Esophagus squamous epithelium (tissue), 5 donors: ENCODE measurements at regions not wholly inside any gene's neighbourhood (a gene's known extent, or its start where the extent isn't known, plus 50 kb on each side); places are given as distances from the start of the nearest gene placed in this dataset.

Source experiments
- DNase-seq: peaks from one replicate; lab custom pipeline; 2025; lab: John Stamatoyannopoulos, UW
- H3K27ac ChIP-seq, 4 donors: fragments of 200-600 bp; sonication (generic); one replicate each; pipeline ENCODE4 v1.5.1; 2016 to 2019; ENCODE audit warnings: mild to moderate bottlenecking in 1 of 4
- H3K27me3 ChIP-seq, 4 donors: fragments of 200-600 bp; sonication (generic); 1 replicate in 3 of 4; 2 replicates in 1 of 4; pipeline versions ENCODE4 v1.5.1 to v1.6.0; 2017 to 2021; ENCODE audit warnings: antibody characterized with exemption in 1 of 4
- H3K36me3 ChIP-seq, 3 donors: fragments of 200-600 bp; sonication (generic); one replicate each; pipeline ENCODE4 v1.5.1; 2016 to 2019
- H3K4me1 ChIP-seq, 3 donors: fragments of 200-600 bp; sonication (generic); one replicate each; pipeline ENCODE4 v1.5.1; 2017 to 2019
- H3K4me3 ChIP-seq, 4 donors: fragments of 200-600 bp; sonication (generic); 1 replicate in 3 of 4; 2 replicates in 1 of 4; pipeline ENCODE4 v1.5.1; 2016 to 2019; ENCODE audit warnings: mild to moderate bottlenecking in 2 of 4, moderate library complexity in 1 of 4
- H3K9me3 ChIP-seq, 3 donors: fragments of 200-600 bp; sonication (generic); one replicate each; pipeline ENCODE4 v1.5.1; 2016 to 2019
- POLR2A ChIP-seq, 4 donors: fragments of 450-650 bp; IDR thresholded peaks; one replicate each; pipeline ENCODE4 v1.6.1; 2017; ENCODE audit warnings: antibody characterized with exemption in 4 of 4, mild to moderate bottlenecking in 4 of 4, moderate library complexity in 3 of 4
- WGBS, 2 donors: methylation state at CpG; one replicate each; pipeline ENCODE4 v1.1.5; 2018; 5-methylcytosine and 5-hydroxymethylcytosine counted together
- intact Hi-C: fragments of 100-400 bp; cut with DNase I; formaldehyde crosslinking; loops from one replicate; pipeline ENCODE4 v1.15.0; 2022
- TF ChIP-seq, protein P1 (sequence below), 6 experiments: fragments of 450-650 bp in 4 of 6; fragments of 200-600 bp in 2 of 6; sonication (generic) in 2 of 6; IDR thresholded peaks; one replicate each; pipeline ENCODE4 v1.5.1; 2016 to 2019; ENCODE audit warnings: antibody characterized with exemption in 6 of 6, mild to moderate bottlenecking in 4 of 6, moderate library complexity in 4 of 6
- donor health status: DM: yes; HTN: yes; CAD: no.

DNA sequence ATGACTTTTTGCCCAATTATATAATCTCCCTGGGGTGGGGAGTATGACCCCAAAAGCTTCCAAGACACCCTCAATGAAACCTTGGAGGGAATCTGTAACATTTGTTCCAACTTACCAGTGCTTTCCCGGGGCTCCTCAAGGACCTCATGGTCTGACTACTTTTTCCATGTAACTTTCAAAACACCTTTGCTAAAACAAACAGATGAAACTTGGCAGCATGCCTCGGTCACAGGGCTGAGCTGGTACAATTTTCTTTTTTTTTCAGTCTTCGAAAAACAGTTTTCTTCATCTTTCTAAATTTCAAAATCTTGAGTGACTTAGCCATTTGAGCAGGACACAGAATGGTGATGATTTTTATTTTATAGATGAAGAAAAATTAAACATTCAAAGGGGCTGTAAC is 241.2 kb downstream of the BMP7 start:
- Histone ChIP-seq H3K27ac (no peak overlapping the region), H3K9me3 (no peaks in the 10 kb centered on the region), H3K4me1 (no peaks in the 10 kb centered on the region), H3K27me3 (peaks cover 0 to 35% (median 0%) of the 10 kb centered on the region in 4 donors), H3K4me3 (no peak overlapping the region), H3K36me3 (no peaks in the 10 kb centered on the region)
- DNase-seq = no peak
- 29 to 34% methylated on average over 3 of the region's 3 CpGs for WGBS, 2 donors
- intact Hi-C loops = no loop called here
- TF ChIP-seq, protein P1, sequence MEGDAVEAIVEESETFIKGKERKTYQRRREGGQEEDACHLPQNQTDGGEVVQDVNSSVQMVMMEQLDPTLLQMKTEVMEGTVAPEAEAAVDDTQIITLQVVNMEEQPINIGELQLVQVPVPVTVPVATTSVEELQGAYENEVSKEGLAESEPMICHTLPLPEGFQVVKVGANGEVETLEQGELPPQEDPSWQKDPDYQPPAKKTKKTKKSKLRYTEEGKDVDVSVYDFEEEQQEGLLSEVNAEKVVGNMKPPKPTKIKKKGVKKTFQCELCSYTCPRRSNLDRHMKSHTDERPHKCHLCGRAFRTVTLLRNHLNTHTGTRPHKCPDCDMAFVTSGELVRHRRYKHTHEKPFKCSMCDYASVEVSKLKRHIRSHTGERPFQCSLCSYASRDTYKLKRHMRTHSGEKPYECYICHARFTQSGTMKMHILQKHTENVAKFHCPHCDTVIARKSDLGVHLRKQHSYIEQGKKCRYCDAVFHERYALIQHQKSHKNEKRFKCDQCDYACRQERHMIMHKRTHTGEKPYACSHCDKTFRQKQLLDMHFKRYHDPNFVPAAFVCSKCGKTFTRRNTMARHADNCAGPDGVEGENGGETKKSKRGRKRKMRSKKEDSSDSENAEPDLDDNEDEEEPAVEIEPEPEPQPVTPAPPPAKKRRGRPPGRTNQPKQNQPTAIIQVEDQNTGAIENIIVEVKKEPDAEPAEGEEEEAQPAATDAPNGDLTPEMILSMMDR (IDR thresholded peaks at IDR 0.05) = no peak
- TF ChIP-seq POLR2A (IDR thresholded peaks at IDR 0.05) = no peak

DNA sequence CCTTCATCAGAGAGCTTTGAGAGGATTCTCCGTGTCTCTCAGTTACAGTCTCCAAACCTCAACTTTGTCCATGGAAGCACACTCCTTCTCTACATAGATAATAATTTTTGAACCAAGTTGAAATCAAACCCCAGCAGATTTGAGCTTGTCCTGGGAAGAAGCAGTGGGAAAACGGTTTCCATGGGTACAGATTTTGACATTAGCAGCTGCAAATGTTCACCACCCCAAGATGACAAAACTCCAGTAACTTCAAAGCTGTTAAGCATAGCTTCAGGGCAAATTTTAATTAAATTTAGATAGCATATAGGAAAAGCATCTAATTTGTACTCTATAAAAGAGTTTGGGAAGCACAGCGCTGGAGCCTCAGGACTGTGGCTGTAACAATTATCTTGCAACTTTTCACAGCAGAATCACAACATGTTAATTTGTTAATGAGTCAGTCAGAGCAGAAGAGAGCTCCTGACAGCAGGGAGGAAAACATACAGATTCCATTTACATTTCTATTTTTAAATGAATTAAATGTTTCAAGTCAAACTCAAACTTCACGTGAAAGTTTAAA is 240.7 kb downstream of the BMP7 start:
- Histone ChIP-seq H3K4me3 (no peak overlapping the region), H3K36me3 (no peaks in the 10 kb centered on the region), H3K4me1 (no peaks in the 10 kb centered on the region), H3K27me3 (peaks cover 0 to 30% (median 0%) of the 10 kb centered on the region in 4 donors), H3K9me3 (no peaks in the 10 kb centered on the region), H3K27ac (no peak overlapping the region)
- WGBS, 2 donors = 32 to 48% methylated on average over 4 of the region's 4 CpGs
- intact Hi-C loops = no loop called here
- TF ChIP-seq POLR2A (IDR thresholded peaks at IDR 0.05) = no peak
- TF ChIP-seq, protein P1 (IDR thresholded peaks at IDR 0.05) = no peak
- no peak for DNase-seq

DNA sequence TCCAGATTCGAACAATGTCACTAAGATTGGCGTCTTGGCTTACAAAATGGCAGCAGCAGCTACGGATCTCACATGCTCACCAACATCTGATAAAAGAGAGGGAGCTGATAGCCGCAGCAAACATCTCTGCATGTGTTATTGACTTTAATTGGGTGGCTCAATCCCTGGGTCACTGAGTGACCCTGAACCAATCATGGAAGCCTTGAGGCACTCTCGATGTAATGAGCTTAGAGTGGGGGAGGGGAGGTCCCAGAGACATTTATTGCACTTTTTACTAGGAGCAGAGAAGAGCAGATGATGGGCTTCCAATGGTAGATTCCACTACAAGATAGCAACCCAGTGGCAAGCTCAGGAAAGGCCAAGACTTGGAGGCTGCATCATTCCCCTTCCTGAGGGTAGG is 238.7 kb downstream of the BMP7 start:
- H3K27ac ChIP-seq = no peak overlapping the region
- no peak for TF ChIP-seq POLR2A (IDR thresholded peaks at IDR 0.05)
- TF ChIP-seq, protein P1 (IDR thresholded peaks at IDR 0.05) = no peak
- WGBS, 2 donors = 83 to 87% methylated on average over 5 of the region's 5 CpGs
- no peaks in the 10 kb centered on the region for H3K36me3 ChIP-seq
- H3K4me1 ChIP-seq = peaks cover 0 to 6% (median 0%) of the 10 kb centered on the region in 3 donors
- H3K4me3 ChIP-seq = no peak overlapping the region
- peaks cover 0 to 10% (median 0%) of the 10 kb centered on the region in 4 donors for H3K27me3 ChIP-seq
- no peaks in the 10 kb centered on the region for H3K9me3 ChIP-seq
- no peak for DNase-seq
- intact Hi-C loops = no loop called here

DNA sequence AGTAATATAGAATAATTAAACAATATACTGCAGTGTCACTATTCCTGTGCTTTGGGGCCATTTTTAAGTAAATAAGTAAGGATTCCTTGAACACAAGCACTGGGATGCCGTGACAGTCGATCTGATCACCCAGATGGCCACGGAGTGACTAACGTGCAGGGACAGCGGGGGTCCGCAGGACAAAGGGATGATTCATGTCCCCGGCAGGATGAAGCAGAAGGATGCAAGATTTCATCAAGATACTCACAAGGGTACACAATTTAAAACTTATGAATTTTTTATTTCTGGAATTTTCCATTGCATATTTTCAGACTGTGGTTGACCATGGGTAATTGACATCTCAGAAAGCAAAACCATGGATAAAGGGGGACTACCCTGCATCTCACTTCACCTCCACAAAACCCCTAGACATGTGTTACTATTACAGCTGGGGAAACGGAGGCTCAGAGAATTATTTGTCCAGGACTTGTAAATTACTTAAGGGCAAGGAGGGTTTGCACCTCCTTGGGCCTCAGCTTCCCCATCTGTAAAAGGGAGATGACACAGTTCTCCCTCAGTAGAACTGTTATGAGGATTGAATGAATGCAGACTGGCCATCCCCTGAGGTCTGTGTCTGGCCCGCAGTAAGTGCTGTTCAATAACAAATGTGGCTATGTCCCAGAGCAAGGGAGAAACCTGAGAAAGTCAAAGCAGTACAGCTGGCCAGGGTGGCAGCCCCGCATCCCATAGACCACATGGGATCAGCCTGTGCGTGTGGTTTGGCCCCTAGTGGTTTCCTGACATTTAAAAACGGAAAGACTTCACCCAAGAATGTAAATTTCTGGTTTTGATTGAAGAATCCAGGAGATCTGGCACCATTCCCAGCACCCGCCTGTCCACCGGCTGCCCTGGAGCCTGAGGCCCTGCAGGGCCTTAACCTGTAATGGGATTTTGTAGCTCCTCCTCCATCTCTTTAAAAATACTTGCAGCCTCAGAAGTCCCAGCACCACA is 235.5 kb downstream of the BMP7 start:
- TF ChIP-seq, protein P1 (IDR thresholded peaks at IDR 0.05) = no peak
- Histone ChIP-seq H3K4me3 (no peak overlapping the region), H3K27ac (no peak overlapping the region), H3K27me3 (peaks cover 0 to 30% (median 0%) of the 10 kb centered on the region in 4 donors), H3K4me1 (peaks cover 0 to 6% (median 0%) of the 10 kb centered on the region in 3 donors), H3K36me3 (no peaks in the 10 kb centered on the region), H3K9me3 (peaks cover 0 to 6% (median 0%) of the 10 kb centered on the region in 3 donors)
- no peak for DNase-seq
- WGBS, 2 donors = 51 to 57% methylated on average over 14 of the region's 14 CpGs
- intact Hi-C loops = no loop called here

DNA sequence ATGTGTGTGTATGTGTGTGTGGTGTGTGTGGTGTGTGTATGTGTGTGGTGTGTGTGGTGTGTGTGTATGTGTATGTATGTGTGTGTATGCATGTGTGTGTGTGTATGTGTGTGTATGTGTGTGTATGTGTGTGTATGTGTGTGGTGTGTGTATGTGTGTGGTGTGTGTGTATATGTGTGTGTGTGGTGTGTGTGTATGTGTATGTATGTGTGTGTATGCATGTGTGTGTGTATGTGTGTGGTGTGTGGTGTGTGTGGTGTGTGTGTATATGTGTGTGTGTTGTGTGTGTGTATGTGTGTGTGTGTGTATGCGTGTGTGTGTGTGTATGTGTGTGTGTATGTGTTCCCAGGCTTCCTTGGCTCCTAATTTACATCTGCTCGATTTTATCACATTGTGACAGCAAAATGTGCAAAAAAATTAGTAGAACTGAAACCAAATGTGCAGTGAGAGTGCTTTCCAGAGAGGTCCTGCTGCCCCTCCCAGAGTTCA is 234.5 kb downstream of the BMP7 start:
- peaks cover 0 to 6% (median 0%) of the 10 kb centered on the region in 3 donors for H3K4me1 ChIP-seq
- no peak for TF ChIP-seq POLR2A (IDR thresholded peaks at IDR 0.05)
- TF ChIP-seq, protein P1 (IDR thresholded peaks at IDR 0.05) = no peak
- no peak for DNase-seq
- H3K27me3 ChIP-seq = peaks cover 0 to 36% (median 0%) of the 10 kb centered on the region in 4 donors
- no peak overlapping the region for H3K27ac ChIP-seq
- intact Hi-C loops = no loop called here
- no peak overlapping the region for H3K4me3 ChIP-seq
- H3K9me3 ChIP-seq = peaks cover 0 to 6% (median 0%) of the 10 kb centered on the region in 3 donors
- H3K36me3 ChIP-seq = no peaks in the 10 kb centered on the region
- WGBS, 2 donors = 36 to 53% methylated on average over 2 of the region's 2 CpGs
